Stimulated activated naive CD8-positive, alpha-beta T cell treated with anti-CD3 and anti-CD28 coated beads, Interleukin-15, amount 100 ng/mL, for 72 hours (primary cell): ENCODE measurements at regions not wholly inside any gene's neighbourhood (a gene's known extent, or its start where the extent isn't known, plus 50 kb on each side); places are given as distances from the start of the nearest gene placed in this dataset.

Source experiments
- ATAC-seq: fragments of 150-1000 bp; cut with Tn5 transposase; 2 replicates; pipeline ENCODE4 v1.10.0; 2021; ENCODE audit warnings: mild to moderate bottlenecking, moderate library complexity
- DNase-seq, 2 donors: peaks; one replicate each; pipeline ENCODE4 v3.0.0; 2021 to 2022
- H3K27ac Mint-ChIP-seq, 2 donors: one replicate each; pipeline ENCODE4 v1.8.0; 2022; ENCODE audit warnings: mild to moderate bottlenecking in 2 of 2, mixed read lengths in 2 of 2, moderate library complexity in 2 of 2
- H3K27me3 Mint-ChIP-seq: one replicate; pipeline ENCODE4 v1.8.0; 2022; ENCODE audit warnings: mixed read lengths
- H3K4me1 Mint-ChIP-seq: one replicate; pipeline ENCODE4 v1.8.0; 2022; ENCODE audit warnings: mild to moderate bottlenecking, mixed read lengths
- H3K4me3 Mint-ChIP-seq, 2 donors: one replicate each; pipeline ENCODE4 v1.8.0; 2022; ENCODE audit warnings: mild to moderate bottlenecking in 2 of 2, mixed read lengths in 2 of 2, moderate library complexity in 1 of 2
- H3K9me3 Mint-ChIP-seq, 2 donors: one replicate each; pipeline ENCODE4 v1.8.0; 2022; ENCODE audit warnings: mixed read lengths in 2 of 2

DNA sequence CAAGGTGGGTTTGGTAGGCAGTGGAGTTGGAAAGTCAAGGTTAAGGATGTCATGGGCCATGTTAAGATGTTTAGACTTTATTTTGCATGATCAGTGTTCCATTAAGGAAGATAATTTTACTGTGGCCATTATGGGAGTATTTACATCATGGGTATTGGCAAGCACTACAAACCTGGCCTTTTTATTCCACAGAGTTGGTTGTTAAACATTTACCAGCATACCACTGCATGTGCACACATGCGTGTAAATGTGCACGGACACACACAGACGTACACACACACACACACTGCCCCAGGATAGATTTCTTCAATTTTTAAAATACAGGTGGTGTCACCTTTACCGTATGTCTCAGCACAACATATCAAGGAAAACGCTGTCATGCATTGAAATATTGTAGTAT lies 51.4 kb upstream of the ITGA6 start:
- ATAC-seq (no peak), DNase-seq (no peak)
- Mint-ChIP-seq H3K4me3 (no peak overlapping the region), H3K27ac (no peak overlapping the region), H3K9me3 (peaks cover 5 to 13% of the 10 kb centered on the region in 2 donors), H3K27me3 (no peaks in the 10 kb centered on the region), H3K4me1 (peaks cover 6% of the 10 kb centered on the region)

DNA sequence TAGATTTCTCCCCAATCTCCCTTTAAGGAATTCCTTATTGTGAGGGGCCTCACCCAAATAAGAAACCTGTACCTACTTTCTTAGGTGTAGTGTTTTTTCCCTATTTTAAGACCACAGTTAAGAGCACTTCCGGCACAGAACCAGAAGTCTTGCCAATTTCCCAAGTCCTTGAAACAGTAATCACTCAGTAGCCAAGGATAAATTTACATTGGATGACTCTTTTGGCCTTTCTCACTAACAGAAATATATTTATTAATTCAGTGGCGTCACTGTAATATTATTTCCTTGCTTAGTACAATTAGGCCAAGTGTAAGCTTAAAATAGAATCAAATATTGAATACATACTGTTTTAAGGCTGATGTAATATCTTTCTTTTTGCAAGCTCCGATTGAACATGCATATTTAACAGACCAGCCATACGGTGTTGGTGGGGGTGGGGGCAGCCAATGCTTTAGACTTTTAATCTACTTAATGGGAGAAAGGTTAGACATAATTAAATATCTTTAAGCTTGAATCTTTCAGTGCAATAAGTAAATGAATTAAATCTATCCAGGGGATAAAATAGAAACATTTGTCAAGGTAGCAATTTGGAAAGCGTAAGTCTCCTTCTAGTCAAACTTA lies 50.8 kb upstream of the ITGA6 start:
- ATAC-seq (no peak), DNase-seq (no peak)
- no peaks in the 10 kb centered on the region for H3K27me3 Mint-ChIP-seq
- H3K4me3 Mint-ChIP-seq = no peak overlapping the region
- no peak overlapping the region for H3K27ac Mint-ChIP-seq
- H3K9me3 Mint-ChIP-seq = peaks cover 5 to 13% of the 10 kb centered on the region in 2 donors
- no peaks in the 10 kb centered on the region for H3K4me1 Mint-ChIP-seq

DNA sequence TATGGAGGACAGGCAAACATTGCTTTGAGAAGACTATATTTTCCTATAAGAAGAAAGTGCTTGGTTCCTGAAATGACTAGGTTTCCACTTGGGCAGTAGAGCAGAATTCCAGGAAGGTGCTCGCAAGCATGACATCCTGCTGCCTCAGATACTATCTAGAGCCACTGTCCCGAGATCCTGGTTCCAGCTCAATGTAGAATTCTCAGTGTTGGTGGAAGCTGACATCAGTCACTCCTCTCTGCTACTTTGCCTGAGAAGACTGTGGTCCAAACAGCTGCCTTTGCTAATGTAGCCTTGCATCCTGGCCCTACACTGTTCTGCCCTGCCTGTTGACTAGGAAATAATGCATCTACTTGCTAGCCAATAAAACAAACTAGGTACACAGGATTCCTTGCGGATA lies 50.0 kb upstream of the ITGA6 start:
- Mint-ChIP-seq H3K27ac (no peak overlapping the region), H3K4me3 (no peak overlapping the region), H3K9me3 (peaks cover 5 to 13% of the 10 kb centered on the region in 2 donors)

More for the DNA sequence above, 50.0 kb upstream of the ITGA6 start:
- no peaks in the 10 kb centered on the region for H3K4me1 Mint-ChIP-seq
- no peaks in the 10 kb centered on the region for H3K27me3 Mint-ChIP-seq
- DNase-seq (no peak), ATAC-seq (no peak)
